Tibial nerve (tissue), 4 donors: ENCODE measurements at regions not wholly inside any gene's neighbourhood (a gene's known extent, or its start where the extent isn't known, plus 50 kb on each side); places are given as distances from the start of the nearest gene placed in this dataset.

Experiments used
- CTCF ChIP-seq, 5 experiments: fragments of 200-600 bp in 3 of 5; fragments of 450-650 bp in 2 of 5; sonication (generic) in 3 of 5; IDR thresholded peaks; one replicate each; pipeline ENCODE4 v1.5.1; 2016 to 2019; ENCODE audit warnings: antibody characterized with exemption in 5 of 5, mild to moderate bottlenecking in 3 of 5, moderate library complexity in 2 of 5
- EP300 ChIP-seq, 2 donors: sonication (generic); formaldehyde crosslinking; IDR thresholded peaks; one replicate each; pipeline ENCODE4 v1.6.1; 2017; ENCODE audit warnings: antibody characterized with exemption in 2 of 2, mild to moderate bottlenecking in 1 of 2

GRCh38 chr10:4215963-4216575, 431.1 kb upstream of the KLF6 start:
- TF ChIP-seq CTCF (IDR thresholded peaks at IDR 0.05) (no peak), EP300 (IDR thresholded peaks at IDR 0.05) (no peak)
